Colonic mucosa (tissue), 4 donors: ENCODE measurements at regions not wholly inside any gene's neighbourhood (a gene's known extent, or its start where the extent isn't known, plus 50 kb on each side); places are given as distances from the start of the nearest gene placed in this dataset.

ENCODE experiments used
- DNase-seq: peaks from one replicate; pipeline ENCODE4 v3.0.0-alpha.2; 2020
- H3K27ac ChIP-seq: fragments of 200-600 bp; one replicate; pipeline ENCODE4 v1.8.0; 2021
- H3K27me3 ChIP-seq: fragments of 200-600 bp; one replicate; pipeline ENCODE4 v1.8.0; 2021
- H3K36me3 ChIP-seq: fragments of 200-600 bp; one replicate; pipeline ENCODE4 v1.8.0; 2021
- H3K4me1 ChIP-seq: fragments of 200-600 bp; one replicate; pipeline ENCODE4 v1.8.0; 2021; ENCODE audit warnings: mild to moderate bottlenecking
- H3K4me3 ChIP-seq: fragments of 200-600 bp; one replicate; pipeline ENCODE4 v1.8.0; 2021
- H3K9ac ChIP-seq, 2 donors: one replicate each; pipeline ENCODE4 v1.7.0; 2013; ENCODE audit warnings: control low read depth in 2 of 2, low read depth in 2 of 2, low read length in 2 of 2
- H3K9me3 ChIP-seq: fragments of 200-600 bp; one replicate; pipeline ENCODE4 v1.8.0; 2021
- intact Hi-C: fragments of 100-400 bp; cut with DNase I; formaldehyde crosslinking; loops from one replicate; pipeline ENCODE4 v1.14.1; 2022
- TF ChIP-seq, protein P1 (sequence below): fragments of 200-600 bp; IDR thresholded peaks from one replicate; pipeline ENCODE4 v1.8.0; 2022; ENCODE audit warnings: antibody characterized with exemption, mild to moderate bottlenecking
- donor health status: healthy.
- donor health status: DM: no; HTN: no; CAD: no.
- donor health status: DM: no; HTN: no; CAD: no.

DNA sequence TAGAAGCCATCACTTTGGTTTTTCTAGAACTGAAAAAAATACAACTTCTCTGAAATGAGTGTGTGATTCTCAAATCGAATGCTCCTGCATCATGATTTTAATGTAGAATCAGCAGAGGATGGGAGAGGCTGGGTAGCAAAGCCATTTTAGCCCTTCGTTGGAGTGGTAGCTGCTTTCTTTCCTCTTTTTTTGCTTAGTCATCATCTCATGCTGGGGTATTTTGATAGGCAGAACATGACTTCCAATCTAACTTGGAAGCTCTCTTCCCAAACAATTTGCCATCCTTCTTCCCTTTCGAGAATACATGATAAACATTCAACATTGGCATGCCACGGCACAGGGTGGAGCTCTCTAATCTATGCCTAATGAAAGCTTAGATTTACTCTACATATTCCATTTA, 311.2 kb upstream of the LRATD1 start:
- intact Hi-C loops: no loop called here
- Histone ChIP-seq H3K9me3 (no peaks in the 10 kb centered on the region), H3K4me3 (no peak overlapping the region), H3K27ac (no peak overlapping the region), H3K4me1 (no peaks in the 10 kb centered on the region), H3K36me3 (no peaks in the 10 kb centered on the region), H3K27me3 (no peaks in the 10 kb centered on the region), H3K9ac (no peak overlapping the region)
- TF ChIP-seq, protein P1, sequence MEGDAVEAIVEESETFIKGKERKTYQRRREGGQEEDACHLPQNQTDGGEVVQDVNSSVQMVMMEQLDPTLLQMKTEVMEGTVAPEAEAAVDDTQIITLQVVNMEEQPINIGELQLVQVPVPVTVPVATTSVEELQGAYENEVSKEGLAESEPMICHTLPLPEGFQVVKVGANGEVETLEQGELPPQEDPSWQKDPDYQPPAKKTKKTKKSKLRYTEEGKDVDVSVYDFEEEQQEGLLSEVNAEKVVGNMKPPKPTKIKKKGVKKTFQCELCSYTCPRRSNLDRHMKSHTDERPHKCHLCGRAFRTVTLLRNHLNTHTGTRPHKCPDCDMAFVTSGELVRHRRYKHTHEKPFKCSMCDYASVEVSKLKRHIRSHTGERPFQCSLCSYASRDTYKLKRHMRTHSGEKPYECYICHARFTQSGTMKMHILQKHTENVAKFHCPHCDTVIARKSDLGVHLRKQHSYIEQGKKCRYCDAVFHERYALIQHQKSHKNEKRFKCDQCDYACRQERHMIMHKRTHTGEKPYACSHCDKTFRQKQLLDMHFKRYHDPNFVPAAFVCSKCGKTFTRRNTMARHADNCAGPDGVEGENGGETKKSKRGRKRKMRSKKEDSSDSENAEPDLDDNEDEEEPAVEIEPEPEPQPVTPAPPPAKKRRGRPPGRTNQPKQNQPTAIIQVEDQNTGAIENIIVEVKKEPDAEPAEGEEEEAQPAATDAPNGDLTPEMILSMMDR: no peak
- no peak for DNase-seq

DNA sequence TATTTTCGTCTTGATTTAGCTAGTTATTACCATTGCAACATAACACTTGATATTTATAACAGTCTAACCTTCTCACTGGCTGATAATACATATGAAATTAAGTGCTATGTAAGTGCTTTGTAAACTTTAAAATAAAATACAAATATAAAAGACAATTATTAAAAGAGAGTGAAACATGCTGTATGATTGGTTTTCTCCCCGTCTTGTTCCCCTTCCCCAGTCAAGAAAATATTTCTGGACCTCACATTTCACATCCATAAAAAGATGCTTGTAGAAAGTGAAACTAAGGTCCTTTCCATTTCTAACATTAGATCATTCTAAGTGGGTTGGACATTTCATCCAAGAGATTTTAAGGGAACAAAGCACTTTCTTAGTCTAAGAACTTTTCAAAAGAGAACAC, 310.2 kb upstream of the LRATD1 start:
- TF ChIP-seq, protein P1: no peak
- no peaks in the 10 kb centered on the region for H3K9me3 ChIP-seq
- H3K36me3 ChIP-seq: no peaks in the 10 kb centered on the region
- no peaks in the 10 kb centered on the region for H3K4me1 ChIP-seq
- intact Hi-C loops: no loop called here
- no peak overlapping the region for H3K9ac ChIP-seq
- H3K4me3 ChIP-seq: no peak overlapping the region
- no peak overlapping the region for H3K27ac ChIP-seq
- no peaks in the 10 kb centered on the region for H3K27me3 ChIP-seq
- no peak for DNase-seq

DNA sequence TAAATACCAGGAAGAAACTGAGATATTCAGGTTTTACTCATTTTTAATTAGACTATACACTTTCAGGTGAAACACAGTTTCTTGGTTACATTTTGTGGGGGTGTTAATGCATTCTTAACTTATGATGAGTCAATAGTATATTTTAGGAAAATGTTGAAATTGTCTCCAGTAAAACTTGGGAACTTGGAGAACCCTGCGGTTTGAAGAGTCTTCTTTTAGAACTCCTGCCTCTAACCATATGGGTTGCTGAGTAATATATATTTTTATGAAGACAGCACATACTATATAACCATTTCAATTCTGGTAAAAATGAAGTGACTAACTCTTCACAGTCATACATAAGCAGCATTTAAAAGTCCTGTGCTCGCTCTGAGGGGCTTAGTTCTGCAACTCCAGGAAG, 308.2 kb upstream of the LRATD1 start:
- intact Hi-C loops: no loop called here
- DNase-seq: no peak
- no peaks in the 10 kb centered on the region for H3K27me3 ChIP-seq
- no peak overlapping the region for H3K4me3 ChIP-seq
- H3K36me3 ChIP-seq: no peaks in the 10 kb centered on the region
- no peak overlapping the region for H3K27ac ChIP-seq
- no peaks in the 10 kb centered on the region for H3K4me1 ChIP-seq
- no peaks in the 10 kb centered on the region for H3K9me3 ChIP-seq
- TF ChIP-seq, protein P1: no peak
- no peak overlapping the region for H3K9ac ChIP-seq

DNA sequence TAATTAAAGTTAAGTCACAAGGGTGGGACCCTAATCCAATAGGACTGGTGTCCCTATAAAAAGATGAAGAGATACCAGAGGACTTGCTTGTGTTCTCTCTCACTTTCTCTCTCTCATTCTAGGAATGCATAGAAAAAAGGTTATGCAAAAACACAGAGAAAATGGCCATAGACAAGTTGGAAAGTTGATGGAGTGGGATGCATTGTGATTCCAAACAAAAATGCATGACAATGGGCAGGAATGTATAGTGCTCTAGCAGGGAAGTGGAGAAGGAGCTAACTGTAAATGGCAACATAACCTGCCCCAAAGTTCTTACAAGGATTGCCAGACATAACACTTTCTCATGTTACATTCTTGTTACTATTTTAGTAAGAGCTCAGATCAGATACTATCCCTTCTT, 301.6 kb upstream of the LRATD1 start:
- H3K4me1 ChIP-seq: no peaks in the 10 kb centered on the region
- H3K36me3 ChIP-seq: no peaks in the 10 kb centered on the region
- DNase-seq: no peak
- no peaks in the 10 kb centered on the region for H3K9me3 ChIP-seq
- intact Hi-C loops: no loop called here
- no peak overlapping the region for H3K9ac ChIP-seq
- TF ChIP-seq, protein P1: no peak
- no peak overlapping the region for H3K27ac ChIP-seq
- H3K27me3 ChIP-seq: no peaks in the 10 kb centered on the region
- H3K4me3 ChIP-seq: no peak overlapping the region

DNA sequence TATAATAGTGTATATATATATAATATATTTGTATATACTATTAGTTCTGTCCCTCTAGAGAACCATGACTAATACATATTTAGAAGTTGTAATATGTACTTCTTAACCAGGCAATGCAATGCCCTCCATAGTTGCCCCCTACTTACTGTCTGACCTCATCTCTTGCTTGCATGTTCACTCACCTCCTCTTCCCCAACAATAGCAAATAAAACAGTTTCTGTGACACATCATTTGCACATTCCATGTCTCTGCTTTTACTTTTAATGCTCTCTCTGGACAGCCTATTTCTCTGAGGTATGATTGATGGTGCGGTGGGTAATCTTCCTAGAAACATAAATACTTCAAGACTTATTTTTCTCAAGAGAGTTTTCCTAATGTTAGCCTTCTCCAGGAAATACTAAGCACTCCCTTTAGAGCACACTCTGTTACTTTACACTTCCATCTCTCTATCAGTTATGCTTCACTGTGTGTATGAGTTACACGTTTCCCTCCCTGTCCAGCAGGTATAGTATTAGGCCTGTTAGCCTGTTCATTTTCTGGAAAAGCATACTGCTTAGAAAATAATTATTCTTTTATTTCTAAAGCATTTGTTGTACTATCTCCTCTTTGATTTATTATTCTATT, 295.6 kb upstream of the LRATD1 start:
- DNase-seq: no peak
- H3K27me3 ChIP-seq: no peaks in the 10 kb centered on the region
- H3K4me3 ChIP-seq: no peak overlapping the region
- intact Hi-C loops: no loop called here
- no peak overlapping the region for H3K9ac ChIP-seq
- TF ChIP-seq, protein P1: no peak
- no peak overlapping the region for H3K27ac ChIP-seq
- H3K4me1 ChIP-seq: no peaks in the 10 kb centered on the region
- H3K9me3 ChIP-seq: no peaks in the 10 kb centered on the region
- no peaks in the 10 kb centered on the region for H3K36me3 ChIP-seq
